SIG-M5 (cell line): ENCODE measurements at regions not wholly inside any gene's neighbourhood (a gene's known extent, or its start where the extent isn't known, plus 50 kb on each side); places are given as distances from the start of the nearest gene placed in this dataset.
"Not testable (repeated sequence)": the region's sequence is repeated elsewhere in the genome, so short reads cannot be mapped to it uniquely, and the experiment has no call there.

Experiments used
- DNase-seq: peaks from one replicate; lab custom pipeline; 2025; lab: John Stamatoyannopoulos, UW

DNA sequence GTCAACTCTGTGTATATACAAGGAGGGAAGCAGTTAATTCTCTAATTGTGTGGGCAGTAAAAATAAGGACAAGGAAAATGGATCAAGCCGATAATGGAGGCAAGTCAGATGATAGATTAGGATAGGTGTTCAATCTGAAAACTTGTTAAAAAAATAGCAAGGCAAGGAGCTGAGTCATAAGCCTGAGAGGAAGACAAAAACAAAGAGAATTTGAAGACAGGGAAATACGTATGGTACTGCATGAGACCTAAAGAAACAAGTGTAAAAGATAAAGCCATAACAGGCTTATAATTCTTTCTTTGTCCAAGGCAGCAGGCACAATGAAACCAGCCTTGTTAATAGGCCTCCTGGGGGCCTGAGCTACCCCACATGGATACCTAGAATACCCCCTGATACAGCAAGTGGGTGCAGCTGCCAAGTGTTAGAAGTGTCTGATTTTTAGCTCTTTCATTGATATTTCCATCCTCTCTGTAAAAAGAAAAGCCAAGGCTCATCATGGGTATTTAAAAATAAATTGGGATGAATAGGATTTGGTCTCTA, 1570.6 kb upstream of the LRRTM3 start:
- no peak for DNase-seq

DNA sequence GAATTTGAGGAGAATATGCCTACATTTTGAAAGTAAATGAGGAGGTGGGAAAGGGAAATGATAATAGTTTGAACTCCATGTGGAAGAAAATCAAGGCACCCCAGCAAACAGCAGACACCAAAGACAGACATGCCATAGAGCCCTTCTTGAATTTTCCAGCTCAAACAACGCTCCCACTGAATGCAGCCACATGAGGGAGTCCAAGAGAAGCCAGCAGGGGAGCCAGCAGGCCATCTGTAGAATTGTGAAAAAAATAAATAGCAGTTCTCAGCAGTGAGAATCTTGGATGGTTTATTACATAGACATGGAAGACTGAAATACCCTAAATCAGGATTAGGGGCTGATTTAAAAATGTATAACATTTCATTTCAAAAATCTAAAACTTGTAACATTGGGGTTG, 1567.3 kb upstream of the LRRTM3 start:
- DNase-seq: no peak

DNA sequence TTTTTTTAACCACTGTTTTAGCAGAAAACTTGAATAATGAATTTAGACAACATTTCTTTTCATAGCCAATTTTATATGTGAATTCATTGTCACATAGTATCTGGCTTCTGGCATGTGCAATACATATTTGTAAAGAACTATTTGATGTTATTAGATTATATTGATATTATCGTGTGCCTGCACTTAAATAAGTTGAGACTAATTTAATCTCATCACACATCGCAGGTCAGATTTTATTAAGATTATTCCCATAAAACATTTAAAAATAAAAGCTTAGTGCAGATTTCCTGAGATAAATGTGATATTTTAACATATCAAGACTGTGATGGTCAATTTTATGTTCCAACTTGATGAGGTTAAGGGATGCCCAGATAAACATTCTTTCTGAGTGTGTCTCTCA, 1565.3 kb upstream of the LRRTM3 start:
- DNase-seq: no peak

DNA sequence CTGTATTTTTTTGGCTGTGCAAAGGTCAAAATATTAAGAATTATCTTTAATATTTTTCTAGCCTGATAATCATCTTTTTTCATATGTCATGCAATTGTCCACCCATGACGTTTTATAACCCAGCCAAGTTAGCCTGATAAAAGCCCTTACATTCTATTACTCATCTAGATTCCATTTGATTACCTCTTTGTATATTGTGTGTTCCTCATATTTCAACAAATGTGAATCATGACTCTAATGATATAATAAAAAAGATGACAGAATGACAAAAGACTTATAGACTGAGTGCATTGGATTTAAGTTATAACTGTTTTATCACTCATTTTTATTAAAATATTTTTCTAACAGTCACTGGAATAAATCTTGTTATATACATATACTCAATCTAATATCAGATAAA, 1560.0 kb upstream of the LRRTM3 start:
- no peak for DNase-seq

DNA sequence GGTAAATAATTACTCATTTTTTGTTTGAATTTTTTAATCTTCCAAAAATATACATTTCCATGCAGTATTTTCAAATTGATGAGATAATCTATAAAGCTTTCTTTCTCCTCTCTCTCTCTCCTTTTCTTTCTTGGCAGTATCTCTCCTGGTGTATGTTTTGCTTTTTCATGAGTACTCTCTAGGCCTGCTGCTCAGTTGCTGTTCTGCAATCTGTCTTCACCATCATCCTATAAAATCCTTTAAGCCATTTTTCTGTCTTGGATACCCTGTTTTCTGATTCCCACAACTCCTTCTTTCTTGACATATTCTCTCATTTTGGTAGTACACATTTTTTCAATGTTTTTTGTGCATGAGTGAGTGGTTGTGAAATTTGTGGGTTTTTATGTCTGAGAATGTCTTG, 1558.1 kb upstream of the LRRTM3 start:
- DNase-seq: no peak

DNA sequence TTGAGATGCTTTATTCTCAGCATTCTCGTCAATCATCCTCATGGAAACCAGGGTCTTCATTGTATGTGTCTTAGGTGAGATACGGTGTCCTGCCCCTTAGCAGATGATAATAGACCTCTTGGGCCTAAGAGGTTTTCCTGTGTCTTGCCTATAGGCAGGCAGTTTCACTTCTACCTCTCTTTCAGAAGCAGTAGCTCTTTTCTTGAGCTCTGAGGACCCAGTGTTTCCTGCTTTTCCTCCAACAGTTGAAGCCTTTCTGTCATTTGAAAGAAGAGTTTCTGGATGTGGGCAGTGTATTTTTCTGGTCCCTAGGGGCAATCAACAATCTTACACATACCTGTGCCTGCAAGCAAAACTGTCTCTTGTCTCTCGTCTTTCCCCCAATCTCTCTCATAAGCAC, 1550.3 kb upstream of the LRRTM3 start:
- no peak for DNase-seq

DNA sequence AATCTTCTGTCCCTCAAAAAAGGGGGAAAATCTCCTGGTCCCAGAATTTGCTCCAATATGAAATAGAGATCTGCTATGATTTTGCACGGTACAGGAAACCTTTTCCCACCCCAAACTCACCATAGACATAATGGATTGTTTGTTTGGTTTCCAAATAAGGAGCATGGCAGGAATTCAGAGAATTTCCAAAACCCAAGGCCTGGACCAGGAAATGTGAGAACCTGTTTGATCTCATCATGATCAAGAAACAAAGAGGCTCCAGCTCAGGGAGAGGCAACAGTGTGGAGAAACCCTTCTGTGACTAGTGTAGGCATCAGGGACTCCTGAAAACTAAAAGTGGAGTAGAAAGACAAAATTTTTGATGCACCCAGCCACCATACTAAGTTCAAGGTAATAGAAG, 1548.1 kb upstream of the LRRTM3 start:
- no peak for DNase-seq

DNA sequence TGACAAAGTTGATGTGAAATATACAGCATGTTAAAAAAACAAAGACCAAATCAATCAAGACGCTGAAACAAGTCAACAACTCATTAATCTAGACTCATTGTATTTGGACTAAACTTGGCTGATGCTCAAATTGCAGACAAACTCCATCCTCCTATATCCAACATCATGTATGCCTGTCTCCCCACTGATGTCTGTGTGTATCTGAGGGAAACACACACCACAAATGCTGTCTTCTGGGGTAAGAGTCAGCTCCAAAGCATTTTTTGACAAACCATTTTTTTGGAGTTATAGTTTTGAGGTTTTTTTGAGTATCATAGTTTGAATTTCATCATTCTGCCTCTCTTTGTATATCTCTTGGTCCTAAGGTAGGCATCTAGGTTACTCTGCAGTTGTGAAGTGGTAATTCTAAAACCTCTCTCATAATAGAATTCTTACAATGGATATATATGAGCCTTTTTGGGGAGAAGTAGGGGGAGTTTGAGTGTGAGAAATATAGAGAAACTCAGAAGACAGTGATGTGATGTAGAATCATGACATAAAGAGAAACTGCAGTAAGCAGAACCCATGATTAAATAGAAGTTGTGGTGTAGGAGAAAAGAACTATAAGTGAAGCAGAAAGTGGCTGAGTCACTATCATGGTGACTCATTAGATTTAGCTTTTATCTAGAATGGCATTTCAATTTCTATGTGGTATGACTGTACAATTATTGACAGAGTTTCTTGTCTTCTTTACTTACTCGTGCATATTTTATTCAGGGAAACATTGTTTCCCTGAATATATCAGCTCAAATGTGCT, 1531.1 kb upstream of the LRRTM3 start:
- no peak for DNase-seq

DNA sequence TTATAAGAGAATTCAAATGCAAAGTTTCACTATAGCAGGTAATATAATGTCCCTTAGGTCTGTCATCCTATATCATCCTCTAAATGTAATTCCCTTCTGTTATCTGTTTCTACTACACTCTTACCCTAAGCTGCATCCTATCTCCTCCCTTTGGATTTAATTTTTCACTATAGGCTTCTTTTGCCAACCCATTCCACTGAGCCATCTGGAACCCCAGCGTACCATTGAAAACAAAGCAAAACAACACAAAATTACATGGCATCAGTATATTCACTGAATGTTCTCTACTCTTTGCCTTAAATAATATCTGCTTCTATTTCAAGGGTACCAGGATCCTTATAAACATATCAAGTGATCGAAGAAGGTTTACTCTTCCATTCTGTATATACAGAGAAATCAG, 1530.2 kb upstream of the LRRTM3 start:
- no peak for DNase-seq

DNA sequence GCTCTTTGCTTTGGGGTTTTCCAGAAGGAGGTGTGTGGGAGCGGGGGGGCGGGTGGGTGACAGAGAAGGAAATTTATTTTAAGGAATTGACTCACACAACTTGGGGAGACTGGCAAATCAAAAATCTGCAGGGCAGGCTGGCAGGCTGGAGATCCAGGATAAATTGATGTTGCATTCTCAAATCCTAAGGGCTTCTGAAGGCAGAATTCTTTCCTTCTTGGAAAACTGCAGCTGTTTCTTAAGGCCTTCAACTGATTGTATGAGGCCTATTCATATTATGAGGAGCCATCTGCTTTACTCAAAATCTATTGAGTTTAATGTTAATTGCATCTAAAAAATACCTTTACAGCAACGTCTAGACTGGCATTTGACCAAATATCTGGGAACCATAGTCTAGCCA, 1528.8 kb upstream of the LRRTM3 start:
- no peak for DNase-seq

DNA sequence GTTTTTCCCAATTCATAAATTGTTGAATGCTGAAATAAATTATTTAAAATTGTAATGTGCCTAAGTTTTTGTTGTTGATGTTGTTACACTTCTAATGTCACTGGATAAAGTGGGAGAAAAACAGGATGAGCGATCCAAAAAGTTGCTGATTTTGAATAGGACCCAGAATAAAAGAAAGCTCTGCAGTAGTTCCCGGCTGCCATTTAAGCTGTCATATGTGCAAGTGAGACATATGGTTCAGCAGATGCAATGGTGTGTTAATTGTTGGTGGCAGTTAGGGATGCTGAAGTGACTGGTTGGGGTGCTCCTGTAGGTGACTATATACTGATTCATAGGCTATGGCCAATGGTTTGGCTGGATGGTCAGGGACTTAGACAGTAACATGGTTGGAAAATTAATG, 1517.4 kb upstream of the LRRTM3 start:
- no peak for DNase-seq

DNA sequence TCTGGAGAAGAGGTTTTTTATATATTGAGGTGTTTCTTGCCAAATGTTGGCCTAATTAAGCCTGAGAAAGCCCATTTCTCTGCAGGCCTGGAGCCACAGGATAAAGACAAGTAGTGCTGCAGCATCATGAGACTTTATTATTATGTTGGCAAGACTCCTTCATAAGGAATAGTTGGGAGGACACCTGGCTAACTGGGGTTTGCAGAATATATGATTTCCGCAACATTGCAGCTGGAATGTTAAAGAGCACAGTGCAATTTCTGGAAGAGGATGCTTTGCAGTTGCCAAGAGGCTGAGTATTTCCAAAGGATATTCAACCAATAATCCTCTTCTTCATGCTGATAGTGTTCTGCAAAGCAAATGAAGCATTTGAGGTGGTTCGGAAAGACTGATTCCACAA, 1512.8 kb upstream of the LRRTM3 start:
- no peak for DNase-seq

DNA sequence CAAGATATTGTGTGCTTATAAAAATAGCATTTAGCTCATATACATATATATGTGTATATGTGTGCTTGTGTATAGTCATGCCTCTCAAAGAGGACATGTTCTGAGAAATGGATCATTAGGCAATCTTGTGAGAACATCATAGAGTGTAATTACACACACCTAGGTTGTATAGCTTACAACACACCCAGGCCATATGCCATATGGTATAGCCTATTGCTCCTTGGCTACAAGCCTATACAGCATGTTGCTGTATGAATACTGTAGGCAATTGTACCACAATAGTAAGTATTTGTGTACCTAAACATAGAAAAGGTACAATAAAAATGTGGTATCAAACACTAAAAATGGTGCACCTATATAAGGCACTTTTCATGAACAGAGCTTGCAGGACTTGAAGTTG, 1510.5 kb upstream of the LRRTM3 start:
- no peak for DNase-seq

DNA sequence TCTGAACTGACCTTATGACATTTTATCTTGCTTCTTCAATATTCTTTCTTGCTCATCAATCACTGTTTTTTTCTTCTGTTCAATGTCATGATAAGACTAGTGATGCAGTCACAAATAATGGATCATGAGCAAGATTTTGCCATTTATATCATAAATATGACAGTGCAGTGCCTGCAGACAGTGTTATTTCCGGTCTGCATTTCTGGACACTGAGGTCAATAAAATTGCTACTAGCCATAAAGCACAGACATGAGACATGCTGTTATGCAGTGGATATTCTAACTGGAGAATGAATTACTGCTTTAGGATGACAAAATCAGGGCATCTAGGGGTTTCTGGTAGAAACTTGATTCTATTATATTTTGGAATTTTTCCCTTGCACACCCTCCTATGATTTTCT, 1509.7 kb upstream of the LRRTM3 start:
- DNase-seq: no peak

DNA sequence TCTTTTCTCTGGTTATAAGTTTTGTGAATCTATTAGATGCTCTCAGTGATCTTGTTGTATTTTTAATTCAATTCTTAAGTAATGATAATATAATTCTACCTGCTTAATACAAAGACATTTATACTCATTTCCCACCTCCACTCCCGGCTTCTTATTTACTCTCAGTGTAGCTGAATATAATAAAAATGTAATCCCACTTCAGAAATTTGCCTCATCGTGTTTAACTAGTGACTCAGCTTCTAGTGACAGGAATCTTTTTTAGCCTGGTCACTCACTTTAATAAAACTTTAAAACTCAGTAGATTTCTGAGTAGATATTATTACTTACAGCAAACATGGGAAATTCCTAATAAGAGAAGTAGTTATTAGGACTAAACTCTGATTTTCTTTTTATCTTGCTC, 1506.2 kb upstream of the LRRTM3 start:
- DNase-seq: no peak

DNA sequence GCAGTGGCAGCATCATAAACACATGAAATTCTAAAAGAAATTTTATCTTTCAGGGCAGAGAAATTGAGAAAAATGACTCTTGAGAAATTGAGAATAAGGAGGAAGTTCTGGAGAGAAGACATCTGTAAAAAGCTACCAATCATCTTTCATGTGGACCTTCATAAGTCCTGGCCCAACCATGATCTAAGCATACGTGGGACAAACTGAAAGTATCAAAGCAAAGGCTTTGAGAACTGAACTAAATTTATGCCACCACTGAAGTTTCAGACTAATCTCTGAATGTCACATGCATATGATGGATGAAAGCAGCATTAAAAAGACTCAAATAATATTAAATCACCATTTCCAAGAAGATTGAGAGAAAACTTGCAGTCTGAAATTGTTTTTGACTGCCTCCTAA, 1502.8 kb upstream of the LRRTM3 start:
- no peak for DNase-seq

DNA sequence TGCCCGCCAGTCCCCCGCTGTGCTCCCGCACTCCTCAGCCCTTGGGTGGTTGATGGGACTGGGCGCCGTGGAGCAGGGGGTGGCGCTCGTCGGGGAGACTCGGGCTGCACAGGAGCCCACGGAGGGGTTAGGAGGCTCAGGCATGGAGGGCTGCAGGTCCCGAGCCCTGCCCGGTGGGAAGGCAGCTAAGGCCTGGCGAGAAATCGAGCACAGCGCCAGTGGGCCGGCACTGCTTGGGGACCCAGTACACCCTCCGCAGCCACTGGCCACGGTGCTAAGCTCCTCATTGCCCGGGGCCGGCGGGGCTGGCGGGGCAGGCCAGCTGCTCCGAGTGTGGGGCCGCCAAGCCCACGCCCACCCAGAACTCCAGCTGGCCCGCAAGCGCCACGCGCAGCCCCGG, 1496.5 kb upstream of the LRRTM3 start:
- DNase-seq: not testable (repeated sequence)

DNA sequence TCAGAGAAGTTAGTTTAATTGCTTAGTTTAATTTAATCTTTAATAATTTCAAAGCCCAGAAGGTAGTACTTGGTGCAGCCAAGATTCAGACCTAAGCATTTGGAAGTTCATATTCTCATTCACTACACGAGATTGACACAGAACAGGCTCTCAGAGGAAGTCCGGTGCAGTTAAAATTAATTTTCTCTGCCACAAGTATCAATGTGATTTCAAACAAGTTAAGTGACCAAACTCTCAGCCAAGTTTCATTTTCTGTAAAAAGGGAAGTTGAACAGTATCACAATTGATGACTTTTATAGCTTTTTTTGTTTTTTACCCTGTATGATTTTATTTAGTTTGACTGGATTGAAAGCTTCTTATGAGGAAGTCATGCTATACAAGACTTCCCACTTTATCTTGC, 1494.9 kb upstream of the LRRTM3 start:
- no peak for DNase-seq

DNA sequence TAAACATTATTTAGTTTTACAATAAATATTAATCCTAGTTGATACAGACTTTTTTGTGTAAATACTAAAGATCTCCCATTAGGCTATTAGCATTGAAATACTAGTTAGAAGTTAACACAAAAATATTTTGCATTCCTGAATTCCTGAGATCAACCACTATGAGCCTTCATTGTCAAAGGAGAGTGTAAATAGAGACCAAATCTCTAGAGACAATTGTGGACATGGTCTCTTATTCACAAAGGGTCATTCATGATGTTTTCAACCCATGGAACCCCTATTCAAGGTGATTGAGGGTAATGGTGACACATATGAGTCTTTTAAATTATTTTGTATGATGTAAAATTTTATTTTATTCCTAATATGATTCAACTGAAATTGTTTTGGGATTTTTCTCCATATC, 1454.8 kb upstream of the LRRTM3 start:
- no peak for DNase-seq

DNA sequence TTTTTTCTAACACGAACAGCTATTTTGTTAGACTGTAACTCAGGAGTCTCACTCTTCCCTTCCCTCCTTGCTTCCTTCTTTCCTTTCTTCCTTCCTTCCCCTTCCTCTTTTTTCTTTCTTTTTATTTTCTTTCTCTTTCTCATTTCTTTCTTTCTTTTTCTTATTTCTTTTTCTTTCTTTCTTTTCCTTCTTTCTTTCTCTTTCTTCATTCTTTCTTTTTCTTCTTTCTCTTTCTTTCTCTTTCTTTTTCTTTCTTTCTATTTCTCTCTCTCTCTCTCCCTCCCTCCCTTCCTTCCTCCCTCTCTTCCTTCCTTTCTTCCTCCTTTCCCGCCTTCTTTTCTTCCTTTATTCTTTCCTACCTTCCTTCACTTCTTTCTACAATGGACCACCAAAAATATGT, 1443.0 kb upstream of the LRRTM3 start:
- no peak for DNase-seq

DNA sequence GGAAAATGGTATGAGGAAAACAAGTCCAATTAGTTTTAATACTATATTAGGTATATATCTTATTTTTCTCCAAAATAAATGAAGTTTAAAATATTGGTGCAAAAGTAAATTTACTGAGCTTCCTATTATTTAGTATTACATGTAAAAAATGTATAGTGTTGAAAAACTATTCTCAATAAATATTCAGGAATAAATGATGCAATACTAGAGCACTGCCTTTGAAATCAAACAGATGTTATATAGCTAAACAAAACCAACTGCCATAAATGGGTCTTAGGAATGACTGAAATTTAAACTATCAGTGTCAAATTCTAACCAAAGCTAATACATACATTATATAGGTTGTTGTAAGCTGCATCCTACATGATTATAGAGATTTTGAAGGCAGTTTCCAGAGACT, 1434.0 kb upstream of the LRRTM3 start:
- no peak for DNase-seq

DNA sequence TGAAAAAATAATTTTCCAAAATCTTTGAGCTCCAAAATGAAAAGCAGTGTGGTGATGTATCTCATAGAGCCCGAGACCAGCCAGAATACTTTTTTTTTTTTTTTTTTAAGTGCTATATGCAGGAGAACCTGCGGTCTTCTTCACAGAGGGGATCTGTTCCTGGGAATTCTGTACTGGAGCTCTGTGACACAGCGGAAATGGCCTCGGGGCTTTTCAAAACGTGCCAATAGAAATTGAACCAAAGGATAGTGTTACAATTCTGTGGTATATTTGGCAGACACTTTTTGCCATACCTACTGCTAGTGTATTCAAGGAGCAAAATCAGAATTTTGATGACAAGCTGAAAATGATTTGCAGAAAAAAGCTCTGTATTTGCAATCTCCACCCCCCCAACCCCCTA, 1429.3 kb upstream of the LRRTM3 start:
- no peak for DNase-seq

DNA sequence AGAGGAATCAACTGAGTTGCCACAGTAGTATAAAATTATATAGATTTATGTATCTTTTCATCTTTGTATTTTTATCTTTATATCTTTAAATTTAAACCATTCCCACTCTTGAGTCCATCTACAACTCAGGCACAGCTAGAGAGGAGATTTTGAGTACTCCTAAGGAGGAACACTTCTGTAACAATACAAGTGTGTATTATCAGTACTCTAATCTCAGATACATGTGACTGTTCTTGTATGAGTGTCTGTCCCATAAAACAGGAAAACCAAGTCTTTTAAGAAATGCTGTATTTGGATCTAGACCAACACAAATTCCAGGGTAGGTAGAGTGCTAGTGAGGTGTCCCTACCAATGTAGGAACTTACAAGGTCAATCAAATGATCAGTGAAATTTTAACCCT, 1428.0 kb upstream of the LRRTM3 start:
- DNase-seq: no peak

DNA sequence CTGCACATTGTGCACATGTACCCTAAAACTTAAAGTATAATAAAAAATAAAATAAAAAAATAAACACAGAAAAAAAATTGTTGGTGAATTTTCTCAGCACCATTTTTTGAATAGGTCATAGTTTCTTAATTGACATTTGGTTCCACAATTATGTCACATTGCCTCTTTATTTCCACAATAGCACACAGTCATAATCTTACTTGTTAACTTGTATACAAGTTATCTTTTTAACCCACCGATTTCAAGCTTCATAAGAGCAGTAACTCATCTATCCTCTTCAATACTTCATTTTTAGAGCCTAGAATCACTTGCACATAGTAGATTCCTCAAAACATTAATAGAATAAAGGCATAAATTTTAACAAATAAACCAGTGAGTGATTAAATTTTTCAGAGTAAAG, 1425.1 kb upstream of the LRRTM3 start:
- no peak for DNase-seq
